ENCODE measurements at regions not wholly inside any gene's neighbourhood (a gene's known extent, or its start where the extent isn't known, plus 50 kb on each side); places are given as distances from the start of the nearest gene placed in this dataset.

DNA sequence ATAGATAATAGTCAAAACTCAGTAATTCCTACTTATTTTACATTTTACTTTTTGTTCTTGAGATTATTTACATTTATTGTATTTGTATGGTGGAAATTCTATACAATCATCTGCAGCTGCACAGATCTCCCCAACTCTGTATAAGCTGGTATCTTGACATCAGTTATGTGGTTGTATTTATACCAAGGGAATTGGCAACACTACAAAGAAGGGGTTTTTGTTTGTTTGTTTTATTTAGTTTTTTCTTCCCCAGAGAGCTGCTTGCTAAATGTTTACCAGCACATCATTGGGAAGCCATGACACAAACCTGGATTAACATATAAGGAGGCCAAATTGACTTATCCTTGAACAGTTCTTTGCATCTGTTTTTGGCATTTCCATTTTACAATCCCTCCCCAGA is 389.2 kb upstream of the KCNMB2 start:
- TF ChIP-seq MYC (CRISPR knock-in tag; IDR thresholded peaks at IDR 0.05; ENCODE audit: borderline replicate concordance) (no peak), ZKSCAN1 (IDR thresholded peaks at IDR 0.05; ENCODE audit: low read length) (no peak), EZH2 (conservative IDR thresholded peaks at IDR 0.05; ENCODE audit: low read depth, low read length) (no peak), MTA3 (CRISPR knock-in tag; IDR thresholded peaks at IDR 0.05) (no peak), ZNF121 (CRISPR knock-in tag; IDR thresholded peaks at IDR 0.05) (no peak), ZIK1 (CRISPR knock-in tag; IDR thresholded peaks at IDR 0.05; ENCODE audit: borderline replicate concordance, low read depth) (no peak), ZNF337 (CRISPR knock-in tag; IDR thresholded peaks at IDR 0.05; ENCODE audit: borderline replicate concordance, low read depth) (no peak), YY1 (IDR thresholded peaks at IDR 0.05; ENCODE audit: insufficient read depth, insufficient replicate concordance, low read depth, low read length) (no peak), TBL1XR1 (IDR thresholded peaks at IDR 0.05; ENCODE audit: borderline replicate concordance, low read length, partially characterized antibody) (no peak), SP1 (IDR thresholded peaks at IDR 0.05) (no peak), SP1 (CRISPR knock-in tag; IDR thresholded peaks at IDR 0.05) (no peak)
- TF ChIP-seq, protein P1, sequence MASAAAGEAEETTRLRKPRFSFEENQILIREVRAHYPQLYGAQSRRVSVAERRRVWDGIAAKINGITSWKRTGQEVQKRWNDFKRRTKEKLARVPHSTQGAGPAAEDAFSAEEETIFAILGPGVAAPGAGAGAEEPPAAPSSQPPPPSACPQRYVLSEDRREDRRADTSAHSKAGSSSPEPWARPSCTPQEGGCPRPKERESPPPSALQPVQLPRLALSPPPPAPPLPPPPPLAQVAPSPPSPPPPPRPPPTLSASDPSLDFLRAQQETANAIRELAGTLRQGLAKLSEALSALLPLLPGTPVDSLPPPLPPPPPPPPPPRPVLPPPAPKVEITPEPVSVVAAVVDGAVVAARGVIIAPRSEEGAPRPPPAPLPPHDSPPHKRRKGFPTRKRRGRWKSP (CRISPR knock-in tag; IDR thresholded peaks at IDR 0.05) = no peak
- TF ChIP-seq, protein P2, sequence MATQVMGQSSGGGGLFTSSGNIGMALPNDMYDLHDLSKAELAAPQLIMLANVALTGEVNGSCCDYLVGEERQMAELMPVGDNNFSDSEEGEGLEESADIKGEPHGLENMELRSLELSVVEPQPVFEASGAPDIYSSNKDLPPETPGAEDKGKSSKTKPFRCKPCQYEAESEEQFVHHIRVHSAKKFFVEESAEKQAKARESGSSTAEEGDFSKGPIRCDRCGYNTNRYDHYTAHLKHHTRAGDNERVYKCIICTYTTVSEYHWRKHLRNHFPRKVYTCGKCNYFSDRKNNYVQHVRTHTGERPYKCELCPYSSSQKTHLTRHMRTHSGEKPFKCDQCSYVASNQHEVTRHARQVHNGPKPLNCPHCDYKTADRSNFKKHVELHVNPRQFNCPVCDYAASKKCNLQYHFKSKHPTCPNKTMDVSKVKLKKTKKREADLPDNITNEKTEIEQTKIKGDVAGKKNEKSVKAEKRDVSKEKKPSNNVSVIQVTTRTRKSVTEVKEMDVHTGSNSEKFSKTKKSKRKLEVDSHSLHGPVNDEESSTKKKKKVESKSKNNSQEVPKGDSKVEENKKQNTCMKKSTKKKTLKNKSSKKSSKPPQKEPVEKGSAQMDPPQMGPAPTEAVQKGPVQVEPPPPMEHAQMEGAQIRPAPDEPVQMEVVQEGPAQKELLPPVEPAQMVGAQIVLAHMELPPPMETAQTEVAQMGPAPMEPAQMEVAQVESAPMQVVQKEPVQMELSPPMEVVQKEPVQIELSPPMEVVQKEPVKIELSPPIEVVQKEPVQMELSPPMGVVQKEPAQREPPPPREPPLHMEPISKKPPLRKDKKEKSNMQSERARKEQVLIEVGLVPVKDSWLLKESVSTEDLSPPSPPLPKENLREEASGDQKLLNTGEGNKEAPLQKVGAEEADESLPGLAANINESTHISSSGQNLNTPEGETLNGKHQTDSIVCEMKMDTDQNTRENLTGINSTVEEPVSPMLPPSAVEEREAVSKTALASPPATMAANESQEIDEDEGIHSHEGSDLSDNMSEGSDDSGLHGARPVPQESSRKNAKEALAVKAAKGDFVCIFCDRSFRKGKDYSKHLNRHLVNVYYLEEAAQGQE (IDR thresholded peaks at IDR 0.05; ENCODE audit: borderline replicate concordance in 1 of 2, low read depth in 1 of 2, low read length in 2 of 2) = no peak
- TF ChIP-seq, protein P3, sequence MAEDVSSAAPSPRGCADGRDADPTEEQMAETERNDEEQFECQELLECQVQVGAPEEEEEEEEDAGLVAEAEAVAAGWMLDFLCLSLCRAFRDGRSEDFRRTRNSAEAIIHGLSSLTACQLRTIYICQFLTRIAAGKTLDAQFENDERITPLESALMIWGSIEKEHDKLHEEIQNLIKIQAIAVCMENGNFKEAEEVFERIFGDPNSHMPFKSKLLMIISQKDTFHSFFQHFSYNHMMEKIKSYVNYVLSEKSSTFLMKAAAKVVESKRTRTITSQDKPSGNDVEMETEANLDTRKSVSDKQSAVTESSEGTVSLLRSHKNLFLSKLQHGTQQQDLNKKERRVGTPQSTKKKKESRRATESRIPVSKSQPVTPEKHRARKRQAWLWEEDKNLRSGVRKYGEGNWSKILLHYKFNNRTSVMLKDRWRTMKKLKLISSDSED (CRISPR knock-in tag; IDR thresholded peaks at IDR 0.05) = no peak
- TF ChIP-seq, protein P4, sequence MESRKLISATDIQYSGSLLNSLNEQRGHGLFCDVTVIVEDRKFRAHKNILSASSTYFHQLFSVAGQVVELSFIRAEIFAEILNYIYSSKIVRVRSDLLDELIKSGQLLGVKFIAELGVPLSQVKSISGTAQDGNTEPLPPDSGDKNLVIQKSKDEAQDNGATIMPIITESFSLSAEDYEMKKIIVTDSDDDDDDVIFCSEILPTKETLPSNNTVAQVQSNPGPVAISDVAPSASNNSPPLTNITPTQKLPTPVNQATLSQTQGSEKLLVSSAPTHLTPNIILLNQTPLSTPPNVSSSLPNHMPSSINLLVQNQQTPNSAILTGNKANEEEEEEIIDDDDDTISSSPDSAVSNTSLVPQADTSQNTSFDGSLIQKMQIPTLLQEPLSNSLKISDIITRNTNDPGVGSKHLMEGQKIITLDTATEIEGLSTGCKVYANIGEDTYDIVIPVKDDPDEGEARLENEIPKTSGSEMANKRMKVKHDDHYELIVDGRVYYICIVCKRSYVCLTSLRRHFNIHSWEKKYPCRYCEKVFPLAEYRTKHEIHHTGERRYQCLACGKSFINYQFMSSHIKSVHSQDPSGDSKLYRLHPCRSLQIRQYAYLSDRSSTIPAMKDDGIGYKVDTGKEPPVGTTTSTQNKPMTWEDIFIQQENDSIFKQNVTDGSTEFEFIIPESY (CRISPR knock-in tag; IDR thresholded peaks at IDR 0.05) = no peak
